Neural crest cell (in vitro differentiated cells): ENCODE measurements at regions not wholly inside any gene's neighbourhood (a gene's known extent, or its start where the extent isn't known, plus 50 kb on each side); places are given as distances from the start of the nearest gene placed in this dataset.

Source experiments
- DNase-seq: peaks from one replicate; pipeline ENCODE4 v3.0.0; 2021; ENCODE audit warnings: low read depth, mixed read lengths, low spot score
- H3K27ac Mint-ChIP-seq: one replicate; pipeline ENCODE4 v1.8.0; 2021; ENCODE audit warnings: mild to moderate bottlenecking, mixed read lengths; ENCODE audit not compliant: unreplicated experiment
- H3K27me3 Mint-ChIP-seq: 2 replicates; pipeline ENCODE4 v1.8.0; 2021; ENCODE audit warnings: low read depth, mild to moderate bottlenecking, mixed read lengths
- H3K36me3 Mint-ChIP-seq: 2 replicates; pipeline ENCODE4 v1.8.0; 2021; ENCODE audit warnings: low read depth, mild to moderate bottlenecking, mixed read lengths
- H3K4me1 Mint-ChIP-seq: 2 replicates; pipeline ENCODE4 v1.8.0; 2021; ENCODE audit warnings: mixed read lengths
- H3K4me3 Mint-ChIP-seq: one replicate; pipeline ENCODE4 v1.8.0; 2021; ENCODE audit warnings: mild to moderate bottlenecking, mixed read lengths
- H3K9me3 Mint-ChIP-seq: 2 replicates; pipeline ENCODE4 v1.8.0; 2021; ENCODE audit warnings: mixed read lengths
- TF ChIP-seq, protein P1 (sequence below): fragments of 200-600 bp; sonication (generic); conservative IDR thresholded peaks from 2 replicates; pipeline ENCODE4 v1.5.0; 2021; ENCODE audit warnings: antibody characterized with exemption, mild to moderate bottlenecking

DNA sequence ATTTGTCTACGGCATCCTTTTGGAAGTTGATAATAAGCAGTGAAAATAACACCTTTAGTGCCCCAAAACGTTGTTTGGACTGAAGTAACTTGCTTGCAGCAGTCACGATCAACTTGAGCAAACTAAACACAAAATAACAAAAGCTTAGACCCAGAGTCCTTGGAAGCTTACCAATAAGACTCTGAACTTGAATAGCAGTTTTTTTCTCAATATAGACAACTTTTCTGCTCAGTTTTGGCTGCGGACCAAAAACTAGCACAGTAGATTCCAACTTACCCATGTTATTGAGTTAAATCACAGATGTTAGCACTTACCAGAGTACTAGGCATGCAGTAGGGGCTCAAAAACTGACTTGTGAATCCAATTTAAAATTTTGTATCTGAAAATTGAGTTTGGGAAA lies 746.9 kb downstream of the PCDH19 start:
- Mint-ChIP-seq H3K4me1 (no peaks in the 10 kb centered on the region), H3K27me3 (no peaks in the 10 kb centered on the region), H3K27ac (no peak overlapping the region), H3K36me3 (no peaks in the 10 kb centered on the region), H3K4me3 (no peak overlapping the region), H3K9me3 (peaks cover 3% of the 10 kb centered on the region)
- no peak for DNase-seq
- TF ChIP-seq, protein P1, sequence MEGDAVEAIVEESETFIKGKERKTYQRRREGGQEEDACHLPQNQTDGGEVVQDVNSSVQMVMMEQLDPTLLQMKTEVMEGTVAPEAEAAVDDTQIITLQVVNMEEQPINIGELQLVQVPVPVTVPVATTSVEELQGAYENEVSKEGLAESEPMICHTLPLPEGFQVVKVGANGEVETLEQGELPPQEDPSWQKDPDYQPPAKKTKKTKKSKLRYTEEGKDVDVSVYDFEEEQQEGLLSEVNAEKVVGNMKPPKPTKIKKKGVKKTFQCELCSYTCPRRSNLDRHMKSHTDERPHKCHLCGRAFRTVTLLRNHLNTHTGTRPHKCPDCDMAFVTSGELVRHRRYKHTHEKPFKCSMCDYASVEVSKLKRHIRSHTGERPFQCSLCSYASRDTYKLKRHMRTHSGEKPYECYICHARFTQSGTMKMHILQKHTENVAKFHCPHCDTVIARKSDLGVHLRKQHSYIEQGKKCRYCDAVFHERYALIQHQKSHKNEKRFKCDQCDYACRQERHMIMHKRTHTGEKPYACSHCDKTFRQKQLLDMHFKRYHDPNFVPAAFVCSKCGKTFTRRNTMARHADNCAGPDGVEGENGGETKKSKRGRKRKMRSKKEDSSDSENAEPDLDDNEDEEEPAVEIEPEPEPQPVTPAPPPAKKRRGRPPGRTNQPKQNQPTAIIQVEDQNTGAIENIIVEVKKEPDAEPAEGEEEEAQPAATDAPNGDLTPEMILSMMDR = no peak

DNA sequence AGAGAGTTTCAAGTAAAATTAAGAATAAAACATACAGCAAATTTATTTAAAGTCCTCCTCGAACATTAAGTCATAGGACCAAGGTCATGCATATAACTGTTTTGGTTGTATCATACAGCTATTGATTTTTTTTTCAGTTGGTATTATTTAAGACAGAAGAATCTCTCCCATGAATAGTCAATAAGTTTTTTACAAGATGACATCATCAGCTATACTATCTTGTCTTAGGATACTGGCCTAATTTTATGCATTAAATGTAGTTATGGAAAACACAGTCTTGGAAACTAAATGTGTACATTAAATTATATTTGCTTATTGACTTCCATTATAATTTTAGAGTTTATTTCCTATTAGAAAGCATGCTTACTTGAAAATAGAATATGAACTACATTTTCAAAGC lies 755.9 kb downstream of the PCDH19 start:
- no peaks in the 10 kb centered on the region for H3K9me3 Mint-ChIP-seq
- DNase-seq = no peak
- no peaks in the 10 kb centered on the region for H3K4me1 Mint-ChIP-seq
- no peak overlapping the region for H3K4me3 Mint-ChIP-seq
- H3K36me3 Mint-ChIP-seq = no peaks in the 10 kb centered on the region
- no peak overlapping the region for H3K27ac Mint-ChIP-seq
- TF ChIP-seq, protein P1 = no peak
- no peaks in the 10 kb centered on the region for H3K27me3 Mint-ChIP-seq

DNA sequence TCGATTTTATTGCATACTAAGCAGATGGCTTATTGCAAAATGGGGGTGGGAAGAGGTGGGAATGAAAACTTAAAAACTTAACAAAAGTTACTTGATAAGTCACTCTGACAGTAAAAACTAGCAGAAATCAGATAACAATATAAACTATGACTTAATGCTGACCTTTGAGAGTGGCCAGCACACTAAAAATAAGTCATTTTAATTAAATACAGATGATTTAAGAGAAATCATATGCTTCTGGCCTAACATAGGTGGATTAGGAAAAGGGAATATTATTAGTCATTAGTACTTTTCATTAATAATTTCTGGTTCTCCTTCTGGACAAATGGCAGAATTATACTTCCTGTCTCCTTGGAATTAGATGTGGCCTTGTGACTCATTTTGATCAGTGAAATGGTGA lies 756.7 kb downstream of the PCDH19 start:
- no peak overlapping the region for H3K27ac Mint-ChIP-seq

GRCh38 chrX:99613041-99613440 lies 797.0 kb downstream of the PCDH19 start:
- no peak for DNase-seq
- H3K4me1 Mint-ChIP-seq = no peaks in the 10 kb centered on the region
- H3K9me3 Mint-ChIP-seq = no peaks in the 10 kb centered on the region
- no peak overlapping the region for H3K27ac Mint-ChIP-seq
- no peaks in the 10 kb centered on the region for H3K36me3 Mint-ChIP-seq
- H3K4me3 Mint-ChIP-seq = no peak overlapping the region
- TF ChIP-seq, protein P1 = no peak
- no peaks in the 10 kb centered on the region for H3K27me3 Mint-ChIP-seq

More for the DNA sequence above, 756.7 kb downstream of the PCDH19 start:
- Mint-ChIP-seq H3K4me1 (no peaks in the 10 kb centered on the region), H3K4me3 (no peak overlapping the region), H3K27me3 (no peaks in the 10 kb centered on the region), H3K9me3 (no peaks in the 10 kb centered on the region), H3K36me3 (no peaks in the 10 kb centered on the region)
- TF ChIP-seq, protein P1 = no peak
- DNase-seq = no peak

DNA sequence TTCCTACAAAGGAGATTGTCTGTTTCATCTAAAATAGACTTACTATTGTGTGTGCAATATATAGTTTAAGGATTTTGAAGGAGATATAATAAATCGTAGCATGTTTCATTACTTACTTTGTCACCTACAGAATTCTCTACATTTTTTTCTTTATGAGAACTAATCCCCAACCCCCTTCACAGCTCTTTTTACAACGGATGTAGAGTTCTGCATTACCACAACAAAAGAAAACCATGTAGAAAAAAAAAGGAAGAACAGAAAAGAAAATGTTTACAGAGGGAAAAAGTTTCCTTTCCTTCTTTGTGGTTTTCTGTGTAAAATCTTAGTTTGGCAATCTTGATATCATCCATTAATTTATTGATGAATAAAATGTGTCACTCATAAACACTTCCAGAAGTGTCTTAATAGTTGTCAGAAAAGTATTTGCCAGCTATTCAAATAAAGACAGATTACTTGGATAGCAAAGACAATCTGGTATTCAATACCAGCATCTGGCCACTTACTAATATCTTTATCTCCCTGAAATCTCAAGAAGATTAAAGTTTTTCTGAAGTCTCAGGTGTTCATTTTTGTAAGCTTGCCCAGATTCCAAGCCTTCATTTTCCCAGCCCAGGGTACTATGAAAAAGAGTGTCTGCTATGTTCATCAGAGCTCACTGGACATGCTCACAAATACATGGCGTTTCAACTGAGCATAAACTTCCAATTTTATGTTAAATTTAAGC lies 806.8 kb downstream of the PCDH19 start:
- Mint-ChIP-seq H3K36me3 (no peaks in the 10 kb centered on the region), H3K4me1 (peaks cover 9% of the 10 kb centered on the region), H3K9me3 (peaks cover 2% of the 10 kb centered on the region), H3K4me3 (no peak overlapping the region), H3K27me3 (no peaks in the 10 kb centered on the region), H3K27ac (no peak overlapping the region)
- TF ChIP-seq, protein P1 = no peak
- DNase-seq = no peak
